Upper lobe of right lung (tissue), 1 donor: ENCODE measurements at regions not wholly inside any gene's neighbourhood (a gene's known extent, or its start where the extent isn't known, plus 50 kb on each side); places are given as distances from the start of the nearest gene placed in this dataset.

Experiments
- ATAC-seq: fragments of 200-7000 bp; cut with Tn5 transposase; one replicate; pipeline ENCODE4 v1.9.1; 2020; ENCODE audit warnings: mild to moderate bottlenecking, moderate library complexity
- DNase-seq: peaks from one replicate; pipeline ENCODE4 v3.0.0-alpha.2; 2020
- H3K27ac ChIP-seq: fragments of 200-600 bp; one replicate; pipeline ENCODE4 v1.8.0; 2022
- H3K27me3 ChIP-seq: fragments of 200-600 bp; one replicate; pipeline ENCODE4 v1.8.0; 2022; ENCODE audit warnings: mild to moderate bottlenecking
- H3K36me3 ChIP-seq: fragments of 200-600 bp; one replicate; pipeline ENCODE4 v1.8.0; 2022
- H3K4me1 ChIP-seq: fragments of 200-600 bp; one replicate; pipeline ENCODE4 v1.8.0; 2022
- H3K4me3 ChIP-seq: fragments of 200-600 bp; one replicate; pipeline ENCODE4 v1.8.0; 2022; ENCODE audit warnings: mild to moderate bottlenecking
- H3K9me3 ChIP-seq: fragments of 200-600 bp; one replicate; pipeline ENCODE4 v1.8.0; 2022
- CTCF ChIP-seq: fragments of 200-600 bp; IDR thresholded peaks from one replicate; pipeline ENCODE4 v1.8.0; 2022; ENCODE audit warnings: antibody characterized with exemption
- intact Hi-C: fragments of 100-400 bp; cut with DNase I; formaldehyde crosslinking; loops from one replicate; pipeline ENCODE4 v1.11.0; 2022
- donor health status: DM: no; HTN: yes; CAD: no; lungs with severe emphysema.

GRCh38 chr1:208557723-208558094 lies 313.5 kb upstream of the PLXNA2 start:
- H3K27me3 ChIP-seq: no peaks in the 10 kb centered on the region
- intact Hi-C loops: no loop called here
- H3K4me3 ChIP-seq: no peak overlapping the region
- no peak for TF ChIP-seq CTCF
- ATAC-seq (no peak), DNase-seq (no peak)
- H3K4me1 ChIP-seq: no peaks in the 10 kb centered on the region
- no peak overlapping the region for H3K27ac ChIP-seq
- no peaks in the 10 kb centered on the region for H3K9me3 ChIP-seq
- no peaks in the 10 kb centered on the region for H3K36me3 ChIP-seq

GRCh38 chr1:208559597-208560329 lies 315.6 kb upstream of the PLXNA2 start:
- no peaks in the 10 kb centered on the region for H3K4me1 ChIP-seq
- H3K27ac ChIP-seq: no peak overlapping the region
- no peaks in the 10 kb centered on the region for H3K36me3 ChIP-seq
- no peaks in the 10 kb centered on the region for H3K9me3 ChIP-seq
- H3K4me3 ChIP-seq: no peak overlapping the region
- no peak for ATAC-seq
- no peak for TF ChIP-seq CTCF
- H3K27me3 ChIP-seq: no peaks in the 10 kb centered on the region
- DNase-seq: no peak
- intact Hi-C loops: no loop called here

GRCh38 chr1:208562151-208562960 lies 318.2 kb upstream of the PLXNA2 start:
- no peak for DNase-seq
- Histone ChIP-seq H3K4me3 (no peak overlapping the region), H3K4me1 (no peaks in the 10 kb centered on the region), H3K27me3 (no peaks in the 10 kb centered on the region), H3K36me3 (no peaks in the 10 kb centered on the region), H3K27ac (no peak overlapping the region), H3K9me3 (no peaks in the 10 kb centered on the region)
- TF ChIP-seq CTCF: no peak
- intact Hi-C loops: no loop called here
- ATAC-seq: no peak

- no peak for DNase-seq
- no peak for TF ChIP-seq CTCF
- no peaks in the 10 kb centered on the region for H3K9me3 ChIP-seq
- H3K4me1 ChIP-seq: no peaks in the 10 kb centered on the region
- H3K27ac ChIP-seq: no peak overlapping the region
- no peak overlapping the region for H3K4me3 ChIP-seq
- no peaks in the 10 kb centered on the region for H3K36me3 ChIP-seq
- no peak for ATAC-seq
- intact Hi-C loops: no loop called here
- no peaks in the 10 kb centered on the region for H3K27me3 ChIP-seq
Measured at GRCh38 chr1:208564466-208564865, 320.3 kb upstream of the PLXNA2 start.

GRCh38 chr1:208565756-208566440 lies 321.7 kb upstream of the PLXNA2 start:
- H3K27me3 ChIP-seq: no peaks in the 10 kb centered on the region
- no peak for TF ChIP-seq CTCF
- H3K4me3 ChIP-seq: no peak overlapping the region
- no peak overlapping the region for H3K27ac ChIP-seq
- no peaks in the 10 kb centered on the region for H3K36me3 ChIP-seq
- ATAC-seq: no peak
- intact Hi-C loops: no loop called here
- no peaks in the 10 kb centered on the region for H3K4me1 ChIP-seq
- DNase-seq: no peak
- no peaks in the 10 kb centered on the region for H3K9me3 ChIP-seq
